ENCODE measurements at regions not wholly inside any gene's neighbourhood (a gene's known extent, or its start where the extent isn't known, plus 50 kb on each side); places are given as distances from the start of the nearest gene placed in this dataset.

DNA sequence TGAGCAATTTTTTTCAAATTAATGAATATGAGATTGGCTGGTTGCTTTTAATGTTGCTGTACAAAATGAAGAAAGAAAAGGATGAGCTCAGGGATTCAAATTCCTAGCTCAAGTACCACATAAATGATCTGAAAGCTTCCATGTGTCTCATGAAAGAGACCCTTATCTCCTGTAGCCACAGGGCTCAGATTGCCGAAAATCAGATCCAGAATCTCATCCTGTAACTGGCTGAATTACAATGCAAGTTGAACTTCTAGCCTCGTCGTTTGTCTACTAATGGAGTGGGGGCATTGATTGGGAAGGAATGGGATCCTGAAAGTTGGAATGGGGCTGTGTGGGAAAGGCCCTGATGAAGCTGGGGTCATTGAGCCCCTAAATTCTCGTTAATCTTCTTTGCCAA lies 143.4 kb upstream of the ATP6AP2 start:
- H3K36me3 ChIP-seq (ENCODE audit: control insufficient read depth, insufficient read depth, low read length), result no peaks in the 10 kb centered on the region
- no peaks in the 10 kb centered on the region for H3K27me3 ChIP-seq (ENCODE audit: control insufficient read depth, insufficient read depth, low read length)
- CTCF ChIA-PET, result interaction anchor here (1.2 kb wide), 1 partner anchor 19 kb away, joined by 3 read pairs; no protein-coding TSS in a partner anchor
- TF ChIP-seq, protein P1, sequence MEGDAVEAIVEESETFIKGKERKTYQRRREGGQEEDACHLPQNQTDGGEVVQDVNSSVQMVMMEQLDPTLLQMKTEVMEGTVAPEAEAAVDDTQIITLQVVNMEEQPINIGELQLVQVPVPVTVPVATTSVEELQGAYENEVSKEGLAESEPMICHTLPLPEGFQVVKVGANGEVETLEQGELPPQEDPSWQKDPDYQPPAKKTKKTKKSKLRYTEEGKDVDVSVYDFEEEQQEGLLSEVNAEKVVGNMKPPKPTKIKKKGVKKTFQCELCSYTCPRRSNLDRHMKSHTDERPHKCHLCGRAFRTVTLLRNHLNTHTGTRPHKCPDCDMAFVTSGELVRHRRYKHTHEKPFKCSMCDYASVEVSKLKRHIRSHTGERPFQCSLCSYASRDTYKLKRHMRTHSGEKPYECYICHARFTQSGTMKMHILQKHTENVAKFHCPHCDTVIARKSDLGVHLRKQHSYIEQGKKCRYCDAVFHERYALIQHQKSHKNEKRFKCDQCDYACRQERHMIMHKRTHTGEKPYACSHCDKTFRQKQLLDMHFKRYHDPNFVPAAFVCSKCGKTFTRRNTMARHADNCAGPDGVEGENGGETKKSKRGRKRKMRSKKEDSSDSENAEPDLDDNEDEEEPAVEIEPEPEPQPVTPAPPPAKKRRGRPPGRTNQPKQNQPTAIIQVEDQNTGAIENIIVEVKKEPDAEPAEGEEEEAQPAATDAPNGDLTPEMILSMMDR (IDR thresholded peaks at IDR 0.05; ENCODE audit: insufficient read depth, low read depth, low read length), result no peak
- no peak overlapping the region for H3K4me3 ChIP-seq (ENCODE audit: low read depth, low read length)
- POLR2A ChIA-PET, result no interaction called here
- DNase-seq (ENCODE audit: low read depth), result no peak

DNA sequence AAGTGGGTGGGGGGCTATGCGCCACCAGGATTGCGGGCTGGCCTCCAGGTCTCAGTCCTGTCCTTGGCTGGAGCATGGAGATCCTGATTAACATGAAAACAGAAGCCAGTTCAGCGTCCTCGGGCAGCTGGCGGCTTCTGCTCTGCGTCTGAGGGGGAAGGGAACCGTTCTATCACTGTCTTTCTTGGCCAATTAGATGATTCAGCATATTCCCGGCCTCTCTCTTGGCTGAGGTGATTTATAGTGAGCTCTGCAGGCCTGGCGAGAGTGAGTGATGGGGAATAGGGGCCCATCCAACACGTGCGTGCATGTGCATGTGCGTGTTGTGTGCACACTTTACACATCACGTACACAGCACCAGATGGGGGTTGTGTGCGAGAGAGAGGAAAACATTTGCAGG lies 145.8 kb upstream of the ATP6AP2 start:
- ChIA-PET CTCF (no interaction called here), POLR2A (no interaction called here)
- TF ChIP-seq, protein P1 (IDR thresholded peaks at IDR 0.05; ENCODE audit: insufficient read depth, low read depth, low read length), result no peak
- Histone ChIP-seq H3K27me3 (ENCODE audit: control insufficient read depth, insufficient read depth, low read length) (no peaks in the 10 kb centered on the region), H3K4me3 (ENCODE audit: low read depth, low read length) (no peak overlapping the region), H3K36me3 (ENCODE audit: control insufficient read depth, insufficient read depth, low read length) (no peaks in the 10 kb centered on the region)
- DNase-seq (ENCODE audit: low read depth), result no peak

DNA sequence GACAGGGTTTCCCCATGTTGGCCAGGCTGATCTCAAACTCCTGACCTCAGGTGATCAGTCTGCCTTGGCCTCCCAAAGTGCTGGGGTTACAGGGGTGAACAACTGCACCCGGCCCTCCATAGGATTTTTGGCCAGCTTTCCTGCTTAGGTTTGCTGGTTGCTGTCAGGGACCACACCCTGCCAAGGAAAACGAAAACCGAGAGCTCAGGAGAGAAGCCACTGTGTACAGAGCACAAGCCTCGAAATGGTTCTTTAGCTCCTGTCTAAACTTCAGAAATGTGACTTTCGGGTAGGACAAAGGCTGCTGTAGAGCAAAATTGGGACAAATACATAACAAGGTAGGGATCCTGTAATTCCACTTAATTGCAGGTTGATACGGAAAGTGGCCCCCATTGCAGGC lies 146.3 kb upstream of the ATP6AP2 start:
- CTCF ChIA-PET, result no interaction called here

DNA sequence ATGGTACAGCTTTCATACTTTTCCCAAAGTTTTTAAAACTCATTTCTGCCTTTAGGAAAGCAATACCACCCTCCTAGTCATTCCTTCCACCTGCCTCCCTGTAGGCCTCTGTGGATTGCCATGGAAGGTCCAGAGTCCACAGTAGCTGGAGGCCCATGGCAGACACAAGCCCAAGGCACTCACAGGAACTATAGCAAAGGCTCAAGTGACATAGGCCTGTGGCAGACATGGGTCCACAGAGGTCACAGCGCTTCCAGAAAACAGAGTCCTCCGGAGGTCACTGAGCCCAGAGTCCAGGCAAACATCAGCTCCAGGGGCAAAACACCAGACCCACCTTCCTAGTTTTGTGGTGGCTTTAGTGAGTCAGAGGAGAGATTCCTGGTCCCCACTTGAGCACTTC lies 147.6 kb upstream of the ATP6AP2 start:
- no peak for DNase-seq (ENCODE audit: low read depth)
- TF ChIP-seq, protein P1 (IDR thresholded peaks at IDR 0.05; ENCODE audit: insufficient read depth, low read depth, low read length), result no peak
- no peak overlapping the region for H3K4me3 ChIP-seq (ENCODE audit: low read depth, low read length)
- no peaks in the 10 kb centered on the region for H3K36me3 ChIP-seq (ENCODE audit: control insufficient read depth, insufficient read depth, low read length)
- CTCF ChIA-PET, result interaction anchor here (0.6 kb wide), 1 partner anchor 140 kb away, joined by 3 read pairs; no protein-coding TSS in a partner anchor
- POLR2A ChIA-PET, result interaction anchor here (0.6 kb wide), 1 partner anchor 123 kb away, joined by 6 read pairs; no protein-coding TSS in a partner anchor
- no peaks in the 10 kb centered on the region for H3K27me3 ChIP-seq (ENCODE audit: control insufficient read depth, insufficient read depth, low read length)

More for the DNA sequence above, 146.3 kb upstream of the ATP6AP2 start:
- Histone ChIP-seq H3K4me3 (ENCODE audit: low read depth, low read length) (no peak overlapping the region), H3K36me3 (ENCODE audit: control insufficient read depth, insufficient read depth, low read length) (no peaks in the 10 kb centered on the region), H3K27me3 (ENCODE audit: control insufficient read depth, insufficient read depth, low read length) (no peaks in the 10 kb centered on the region)
- TF ChIP-seq, protein P1 (IDR thresholded peaks at IDR 0.05; ENCODE audit: insufficient read depth, low read depth, low read length), result no peak
- POLR2A ChIA-PET, result no interaction called here
- DNase-seq (ENCODE audit: low read depth), result no peak

DNA sequence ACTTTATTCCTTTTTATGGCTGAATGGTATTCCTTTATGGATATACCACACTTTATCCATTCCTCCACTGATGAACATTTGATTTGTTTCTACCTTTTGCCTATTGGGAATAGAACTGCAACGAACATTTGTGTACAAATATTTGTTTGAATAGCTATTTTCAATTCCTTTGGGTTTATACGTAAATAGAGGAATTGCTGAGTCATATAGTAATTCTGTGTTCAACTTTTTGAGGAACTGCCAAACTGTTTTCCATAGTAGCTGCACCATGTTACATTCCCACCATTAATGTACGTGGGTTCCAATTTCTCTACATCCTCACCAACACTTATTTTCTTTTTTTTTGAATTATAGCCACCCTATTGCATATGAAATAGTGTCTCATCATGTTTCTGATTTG lies 156.5 kb upstream of the ATP6AP2 start:
- TF ChIP-seq, protein P1 (IDR thresholded peaks at IDR 0.05; ENCODE audit: insufficient read depth, low read depth, low read length), result no peak
- CTCF ChIA-PET, result no interaction called here
- POLR2A ChIA-PET, result no interaction called here
- Histone ChIP-seq H3K4me3 (ENCODE audit: low read depth, low read length) (no peak overlapping the region), H3K36me3 (ENCODE audit: control insufficient read depth, insufficient read depth, low read length) (no peaks in the 10 kb centered on the region), H3K27me3 (ENCODE audit: control insufficient read depth, insufficient read depth, low read length) (no peaks in the 10 kb centered on the region)
- DNase-seq (ENCODE audit: low read depth), result no peak

Data from BJ (cell line).